ENCODE measurements at regions not wholly inside any gene's neighbourhood (a gene's known extent, or its start where the extent isn't known, plus 50 kb on each side); places are given as distances from the start of the nearest gene placed in this dataset.

- ChIA-PET POLR2A (no interaction called here), CTCF (interaction anchor here (0.6 kb wide), 1 partner anchor 70 kb away, joined by 3 read pairs; no protein-coding TSS in a partner anchor)
- no peak for DNase-seq (ENCODE audit: low read depth in 1 of 2, low spot score in 1 of 2)
- Histone ChIP-seq H3K4me1 (no peaks in the 10 kb centered on the region), H3K4me2 (no peak overlapping the region), H3K4me3 (no peak overlapping the region), H3K27ac (no peak overlapping the region), H3K9me3 (no peaks in the 10 kb centered on the region)
- 5% methylated on average over 3 of the region's 3 CpGs for WGBS (ENCODE audit: missing lambda C conversion rate)
- no peak for FAIRE-seq
- no peak for TF ChIP-seq JUNB (IDR thresholded peaks at IDR 0.05)
- ATAC-seq = no peak
These were observed 775.4 kb downstream of the MTRR start for GRCh38 chr5:8644377-8644776.

- FAIRE-seq (no peak), DNase-seq (ENCODE audit: low read depth in 1 of 2, low spot score in 1 of 2) (no peak), ATAC-seq (no peak)
- no peak overlapping the region for H3K27ac ChIP-seq
- ChIA-PET POLR2A (no interaction called here), CTCF (no interaction called here)
- no peaks in the 10 kb centered on the region for H3K9me3 ChIP-seq
- H3K4me1 ChIP-seq = no peaks in the 10 kb centered on the region
- no peak for TF ChIP-seq POLR2A (IDR thresholded peaks at IDR 0.05; ENCODE audit: low read length)
- no peak overlapping the region for H3K4me2 ChIP-seq
- H3K4me3 ChIP-seq = no peak overlapping the region
These were observed 778.2 kb downstream of the MTRR start for GRCh38 chr5:8647111-8647510.

GRCh38 chr5:8650186-8650585, 781.2 kb downstream of the MTRR start:
- 5% methylated on average over 6 of the region's 6 CpGs for WGBS (ENCODE audit: missing lambda C conversion rate)
- CTCF ChIA-PET = no interaction called here

GRCh38 chr5:8660133-8660893, 791.4 kb downstream of the MTRR start:
- H3K4me3 ChIP-seq = no peak overlapping the region
- no peak overlapping the region for H3K4me2 ChIP-seq
- H3K9me3 ChIP-seq = no peaks in the 10 kb centered on the region
- 2% methylated on average over 4 of the region's 4 CpGs for WGBS (ENCODE audit: missing lambda C conversion rate)
- no peak for FAIRE-seq
- H3K27ac ChIP-seq = no peak overlapping the region
- POLR2A ChIA-PET = no interaction called here
- DNase-seq (ENCODE audit: low read depth in 1 of 2, low spot score in 1 of 2) = no peak
- CTCF ChIA-PET = no interaction called here
- no peaks in the 10 kb centered on the region for H3K4me1 ChIP-seq
- no peak for ATAC-seq
- TF ChIP-seq EHMT2 (IDR thresholded peaks at IDR 0.05; ENCODE audit: low read depth) = no peak
- TF ChIP-seq RARB (CRISPR knock-in tag; IDR thresholded peaks at IDR 0.05) = no peak
- no peak for TF ChIP-seq HMGXB4 (CRISPR knock-in tag; IDR thresholded peaks at IDR 0.05; ENCODE audit: borderline replicate concordance)
- no peak for TF ChIP-seq SREBF2 (IDR thresholded peaks at IDR 0.05)
- TF ChIP-seq JUNB (IDR thresholded peaks at IDR 0.05) = no peak
- TF ChIP-seq CTCF (IDR thresholded peaks at IDR 0.05) = no peak
- TF ChIP-seq HDAC2 (IDR thresholded peaks at IDR 0.05) = no peak
- TF ChIP-seq RNF2 (IDR thresholded peaks at IDR 0.05; ENCODE audit: borderline replicate concordance, low read depth) = no peak
- TF ChIP-seq HOXB5 (CRISPR knock-in tag; IDR thresholded peaks at IDR 0.05) = no peak
- no peak for TF ChIP-seq HOXA7 (CRISPR knock-in tag; IDR thresholded peaks at IDR 0.05)
- TF ChIP-seq JUN (IDR thresholded peaks at IDR 0.05) = no peak
- no peak for TF ChIP-seq MAX (IDR thresholded peaks at IDR 0.05)
- no peak for TF ChIP-seq CBX8 (IDR thresholded peaks at IDR 0.05)
- no peak for TF ChIP-seq USF2 (IDR thresholded peaks at IDR 0.05)
- TF ChIP-seq ZSCAN20 (CRISPR knock-in tag; IDR thresholded peaks at IDR 0.05) = no peak
- TF ChIP-seq CHD4 (IDR thresholded peaks at IDR 0.05; ENCODE audit: borderline replicate concordance) = no peak
- TF ChIP-seq KDM5A (IDR thresholded peaks at IDR 0.05) = no peak
- no peak for TF ChIP-seq FOSL2 (IDR thresholded peaks at IDR 0.05)
- no peak for TF ChIP-seq FOSL2 (CRISPR knock-in tag; IDR thresholded peaks at IDR 0.05)

More at GRCh38 chr5:8650186-8650585, 781.2 kb downstream of the MTRR start:
- POLR2A ChIA-PET = no interaction called here
- H3K4me2 ChIP-seq = no peak overlapping the region
- ATAC-seq (no peak), FAIRE-seq (no peak), DNase-seq (ENCODE audit: low read depth in 1 of 2, low spot score in 1 of 2) (no peak)
- no peak overlapping the region for H3K4me3 ChIP-seq
- H3K9me3 ChIP-seq = no peaks in the 10 kb centered on the region
- no peak overlapping the region for H3K27ac ChIP-seq
- TF ChIP-seq JUN (IDR thresholded peaks at IDR 0.05) (no peak), CBX8 (IDR thresholded peaks at IDR 0.05) (no peak), NR3C1 (IDR thresholded peaks at IDR 0.05) (no peak)
- no peaks in the 10 kb centered on the region for H3K4me1 ChIP-seq
